ENCODE measurements at regions not wholly inside any gene's neighbourhood (a gene's known extent, or its start where the extent isn't known, plus 50 kb on each side); places are given as distances from the start of the nearest gene placed in this dataset.

DNA sequence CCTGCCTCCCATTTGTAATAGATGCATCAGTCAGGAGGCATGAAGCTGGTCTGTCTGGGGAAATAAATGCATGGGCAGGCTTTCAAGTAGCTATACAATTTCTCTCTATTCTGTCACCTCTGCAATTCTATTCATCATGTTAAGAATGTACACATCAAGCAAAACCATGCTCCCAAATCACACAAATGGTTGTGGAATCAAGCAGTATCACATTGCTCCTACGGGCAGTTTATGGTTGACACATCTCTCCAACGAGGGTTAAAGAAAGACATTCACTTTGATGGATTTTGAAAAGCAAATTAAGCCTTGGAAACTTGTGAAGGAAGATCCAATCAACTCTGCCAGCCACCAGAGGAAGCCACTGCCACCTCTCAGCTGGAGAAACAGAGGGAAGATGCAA, 1277.4 kb upstream of the TMEM132C start:
- TF ChIP-seq POLR2A (IDR thresholded peaks at IDR 0.05), result no peak
- TF ChIP-seq, protein P1, sequence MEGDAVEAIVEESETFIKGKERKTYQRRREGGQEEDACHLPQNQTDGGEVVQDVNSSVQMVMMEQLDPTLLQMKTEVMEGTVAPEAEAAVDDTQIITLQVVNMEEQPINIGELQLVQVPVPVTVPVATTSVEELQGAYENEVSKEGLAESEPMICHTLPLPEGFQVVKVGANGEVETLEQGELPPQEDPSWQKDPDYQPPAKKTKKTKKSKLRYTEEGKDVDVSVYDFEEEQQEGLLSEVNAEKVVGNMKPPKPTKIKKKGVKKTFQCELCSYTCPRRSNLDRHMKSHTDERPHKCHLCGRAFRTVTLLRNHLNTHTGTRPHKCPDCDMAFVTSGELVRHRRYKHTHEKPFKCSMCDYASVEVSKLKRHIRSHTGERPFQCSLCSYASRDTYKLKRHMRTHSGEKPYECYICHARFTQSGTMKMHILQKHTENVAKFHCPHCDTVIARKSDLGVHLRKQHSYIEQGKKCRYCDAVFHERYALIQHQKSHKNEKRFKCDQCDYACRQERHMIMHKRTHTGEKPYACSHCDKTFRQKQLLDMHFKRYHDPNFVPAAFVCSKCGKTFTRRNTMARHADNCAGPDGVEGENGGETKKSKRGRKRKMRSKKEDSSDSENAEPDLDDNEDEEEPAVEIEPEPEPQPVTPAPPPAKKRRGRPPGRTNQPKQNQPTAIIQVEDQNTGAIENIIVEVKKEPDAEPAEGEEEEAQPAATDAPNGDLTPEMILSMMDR (IDR thresholded peaks at IDR 0.05), result no peak
